Dedifferentiated amniotic fluid mesenchymal stem cell (primary cell): ENCODE measurements at regions not wholly inside any gene's neighbourhood (a gene's known extent, or its start where the extent isn't known, plus 50 kb on each side); places are given as distances from the start of the nearest gene placed in this dataset.
"Not testable (repeated sequence)": the region's sequence is repeated elsewhere in the genome, so short reads cannot be mapped to it uniquely, and the experiment has no call there.

Source experiments
- DNase-seq: peaks from one replicate; pipeline ENCODE4 v3.0.0-alpha.2; 2016; ENCODE audit errors: extremely low spot score

- DNase-seq = no peak
Observed at GRCh38 chr4:138399081-138399480, 156.9 kb upstream of the SLC7A11 start.

DNA sequence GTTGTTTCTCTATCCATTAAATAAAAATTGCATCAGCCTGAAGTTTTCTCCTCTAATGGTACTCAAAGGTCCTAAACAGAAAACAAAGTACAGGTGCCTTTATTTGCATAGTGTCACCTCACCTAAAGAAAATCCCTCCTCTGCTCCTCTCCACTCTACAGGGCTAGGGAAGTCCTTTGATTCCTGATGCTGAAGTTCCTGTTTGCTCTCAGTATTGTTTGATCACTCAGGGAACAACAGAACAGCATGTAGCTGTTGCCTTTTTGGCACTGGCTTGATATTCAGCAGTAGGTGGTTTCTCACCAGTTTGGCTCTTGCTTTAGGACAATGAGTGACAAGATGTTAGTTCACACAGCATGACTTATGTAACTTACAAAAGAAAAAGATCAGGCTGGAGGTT lies 156.2 kb upstream of the SLC7A11 start:
- DNase-seq = no peak

GRCh38 chr4:138393886-138394610 lies 151.9 kb upstream of the SLC7A11 start:
- no peak for DNase-seq

DNA sequence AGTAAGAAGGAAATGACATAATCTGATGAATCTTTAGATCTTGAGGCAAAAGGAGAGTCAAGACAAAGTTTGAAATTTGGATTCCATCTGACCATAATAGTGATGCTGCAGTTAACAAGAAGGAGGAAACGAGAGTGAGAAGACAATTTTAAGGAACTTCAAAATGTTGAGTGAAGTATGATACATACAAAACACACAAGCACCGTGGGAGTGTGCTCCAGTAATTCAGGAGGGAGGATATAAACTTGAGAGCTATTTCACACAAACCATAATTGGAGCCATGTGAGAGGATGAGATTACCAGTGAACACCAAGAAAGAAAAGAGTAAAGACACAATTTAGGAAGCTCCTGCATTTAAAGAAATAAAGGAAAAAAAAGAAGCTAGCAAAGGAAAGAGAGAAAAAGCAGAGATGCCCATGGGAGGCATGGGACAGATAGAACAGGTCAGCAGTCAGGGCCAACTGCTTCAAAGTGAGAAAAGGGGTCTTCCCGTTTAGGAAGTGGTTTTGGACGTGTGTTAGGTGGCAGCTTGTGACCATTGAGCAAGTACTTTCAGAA lies 150.7 kb upstream of the SLC7A11 start:
- DNase-seq = no peak

DNA sequence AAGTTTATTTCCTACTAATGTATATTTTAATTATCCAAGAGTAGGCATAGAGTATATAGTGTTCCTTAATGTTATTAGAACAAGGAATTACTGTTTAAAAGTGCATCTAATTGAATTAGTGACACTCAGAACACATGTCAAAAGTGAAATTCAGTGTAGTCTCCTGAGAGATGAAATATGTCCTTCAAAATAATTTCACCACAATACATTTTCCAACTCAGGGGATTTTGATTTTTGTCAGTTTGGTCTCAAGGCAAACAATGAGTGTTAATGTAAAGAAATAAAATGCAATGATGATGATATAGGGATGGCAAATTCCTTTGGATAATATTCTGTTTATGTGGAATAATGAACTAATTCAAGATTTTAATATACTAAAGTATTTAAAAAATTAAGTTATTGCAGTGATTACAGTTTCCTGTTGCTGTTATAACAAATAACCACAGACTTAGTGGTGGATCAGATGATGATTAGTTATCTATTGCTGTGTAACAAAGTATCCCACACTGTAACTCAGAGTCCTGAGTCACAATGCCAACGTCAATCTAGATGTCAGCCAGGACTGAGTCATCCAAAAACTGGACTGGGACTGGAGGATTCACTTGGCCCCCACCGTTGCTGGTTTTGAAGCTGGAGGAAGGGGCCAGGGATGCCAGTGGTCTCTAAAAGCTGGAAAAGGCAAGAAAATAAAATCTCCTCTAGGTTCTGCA lies 148.0 kb upstream of the SLC7A11 start:
- DNase-seq = no peak

GRCh38 chr4:138374947-138375346 lies 132.8 kb upstream of the SLC7A11 start:
- no peak for DNase-seq

- no peak for DNase-seq
Observed at GRCh38 chr4:138367942-138368341, 125.8 kb upstream of the SLC7A11 start.

DNA sequence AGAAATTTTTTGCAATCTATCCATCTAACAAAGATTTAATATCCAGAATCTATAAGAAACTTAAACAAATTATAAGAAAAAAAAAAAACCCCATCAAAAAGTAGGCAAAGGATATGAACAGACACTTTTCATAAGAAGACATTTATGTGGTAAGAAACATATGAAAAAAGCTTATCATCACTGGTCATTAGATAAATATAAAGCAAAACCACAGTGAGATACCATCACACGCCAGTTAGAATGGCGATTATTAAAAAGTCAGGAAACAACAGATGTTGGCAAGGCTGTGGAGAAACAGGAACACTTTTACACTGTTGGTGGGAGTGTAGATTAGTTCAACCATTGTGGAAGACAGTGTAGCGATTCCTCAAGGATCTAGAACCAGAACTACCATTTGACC lies 110.3 kb upstream of the SLC7A11 start:
- DNase-seq = not testable (repeated sequence)

DNA sequence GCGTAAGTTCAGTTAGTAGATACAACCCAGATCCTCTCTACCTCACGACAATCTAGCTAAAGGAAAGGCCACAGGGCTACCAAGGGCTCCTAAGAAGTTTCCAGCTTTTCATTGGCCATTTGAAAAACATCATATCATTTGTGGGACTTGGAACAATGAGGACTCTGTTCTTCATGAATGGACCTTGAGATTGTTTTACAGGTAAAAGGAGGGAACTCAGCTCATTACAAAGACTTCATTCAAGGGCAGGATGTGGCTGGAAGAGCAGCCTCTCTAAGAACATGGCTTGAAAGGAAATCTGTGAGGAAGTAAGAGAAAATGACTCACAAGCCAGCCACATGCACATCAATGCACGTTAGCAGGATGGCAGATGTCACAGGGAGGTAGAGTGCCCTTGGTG lies 105.9 kb upstream of the SLC7A11 start:
- DNase-seq = no peak

DNA sequence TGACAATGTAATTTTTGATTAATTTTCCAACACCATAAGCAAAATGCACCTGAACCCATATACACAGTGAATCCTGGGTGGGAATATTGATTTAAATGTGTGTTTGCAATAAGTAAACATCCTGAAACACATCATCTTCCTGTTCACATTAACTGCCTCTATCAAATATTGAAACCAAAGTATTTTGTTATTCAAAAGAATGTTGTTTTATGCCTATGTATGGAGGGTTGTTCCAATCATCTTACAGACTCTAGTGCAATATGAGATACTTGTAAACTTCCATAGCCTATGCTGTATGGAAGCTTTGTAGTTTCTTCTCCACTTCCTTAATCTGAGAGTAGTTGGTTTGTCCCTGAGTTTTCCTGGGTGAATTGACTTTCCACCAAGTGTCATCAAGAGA lies 105.4 kb upstream of the SLC7A11 start:
- no peak for DNase-seq

- DNase-seq = no peak
Observed at GRCh38 chr4:138344851-138345250, 102.7 kb upstream of the SLC7A11 start.

DNA sequence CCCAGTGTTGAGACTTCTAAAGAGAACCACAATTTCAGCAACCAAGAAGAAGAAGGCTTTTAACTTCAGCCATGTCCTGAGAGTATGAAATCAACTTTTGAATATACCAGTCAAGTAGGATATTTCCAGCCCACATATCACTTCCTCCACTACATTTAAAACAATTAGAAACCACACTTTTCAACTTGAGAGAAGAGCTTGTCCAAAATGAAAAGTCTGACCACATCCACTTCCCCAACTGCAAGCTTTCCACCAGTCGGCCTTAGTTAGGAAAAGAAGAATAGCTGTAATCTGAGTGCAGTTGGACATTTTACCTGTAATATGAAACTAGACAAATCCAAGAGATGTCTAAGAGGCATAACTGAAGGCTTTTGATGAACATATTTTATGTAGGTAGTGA lies 101.9 kb upstream of the SLC7A11 start:
- no peak for DNase-seq

DNA sequence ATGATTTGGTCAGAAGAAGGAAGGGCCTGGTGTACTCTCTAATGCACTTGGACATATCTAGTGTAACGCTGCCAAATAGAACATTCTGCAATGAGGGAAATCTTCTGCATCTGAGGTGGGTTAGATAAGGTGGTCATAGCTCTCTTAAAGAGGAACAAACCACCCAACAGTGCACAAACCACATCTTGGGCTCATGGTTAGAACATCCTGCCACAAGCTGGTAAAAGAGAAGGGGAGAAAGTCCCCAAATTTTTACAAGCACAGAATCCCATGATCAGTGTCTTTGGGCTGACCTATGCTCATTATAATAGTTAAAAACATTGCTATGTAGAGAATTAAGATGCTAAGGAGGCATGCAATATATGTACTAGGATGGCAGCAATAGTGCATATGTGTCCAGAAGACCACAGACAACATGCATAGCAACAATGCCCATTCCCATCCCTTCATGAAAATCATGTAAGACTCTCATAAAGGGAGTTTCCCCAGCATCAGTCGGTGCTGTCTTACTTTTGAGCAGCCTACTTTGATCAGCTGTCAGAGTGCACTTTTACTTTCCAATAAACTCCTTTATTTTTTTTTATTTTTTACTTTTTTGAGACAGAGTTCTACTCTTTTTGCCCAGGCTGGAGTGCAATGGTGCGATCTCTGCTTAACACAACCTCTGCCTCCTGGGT lies 99.7 kb upstream of the SLC7A11 start:
- no peak for DNase-seq

GRCh38 chr4:138338840-138339239 lies 96.7 kb upstream of the SLC7A11 start:
- no peak for DNase-seq

DNA sequence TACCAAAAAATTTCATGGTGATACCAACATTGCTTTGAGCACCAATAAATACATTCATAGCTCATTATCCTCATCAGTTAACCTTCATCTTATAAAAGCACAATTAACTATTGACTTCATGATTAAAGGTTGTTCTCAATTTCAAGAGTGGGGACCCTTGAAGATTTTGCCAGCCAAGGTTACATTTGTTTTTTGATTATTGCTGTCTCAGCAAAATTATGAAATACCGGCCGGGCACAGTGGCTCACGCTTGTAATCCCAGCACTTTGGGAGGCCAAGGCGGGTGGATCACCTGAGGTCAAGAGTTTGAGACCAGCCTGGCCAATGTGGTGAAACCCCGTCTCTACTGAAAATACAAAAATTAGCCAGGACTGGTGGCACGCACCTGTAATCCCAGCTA lies 96.1 kb upstream of the SLC7A11 start:
- DNase-seq = not testable (repeated sequence)

DNA sequence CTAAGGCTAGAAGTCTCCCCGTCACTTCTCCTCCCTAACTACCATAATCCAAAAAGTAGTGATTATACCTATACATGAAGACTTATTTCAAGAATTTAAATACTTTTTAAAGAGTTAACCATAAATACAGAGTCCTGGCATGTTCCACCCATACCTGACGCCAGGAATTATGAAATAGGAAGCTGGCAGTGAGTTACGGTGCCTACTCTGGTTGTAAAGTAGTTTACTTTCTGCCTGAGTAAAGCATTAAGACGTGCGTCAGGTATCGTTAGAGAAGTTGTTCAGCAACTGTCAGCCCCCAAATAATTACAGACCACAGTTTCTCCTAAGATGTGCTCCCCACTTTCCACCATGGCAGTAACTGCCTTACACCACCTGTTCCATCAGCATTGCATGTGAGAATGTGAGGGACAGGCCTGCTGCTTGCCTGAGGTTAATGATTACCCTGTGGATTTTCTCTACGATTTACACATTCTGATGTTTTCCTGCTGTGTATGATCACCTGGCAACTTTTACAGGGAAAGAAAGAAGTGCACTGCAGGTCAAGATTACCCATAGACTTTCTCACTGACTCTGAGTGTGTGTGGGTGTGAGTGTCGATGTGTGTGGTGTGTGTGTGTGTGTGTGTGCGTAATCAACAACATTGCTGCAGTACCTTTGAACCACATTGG lies 92.3 kb upstream of the SLC7A11 start:
- no peak for DNase-seq

- DNase-seq = not testable (repeated sequence)
Observed at GRCh38 chr4:138332415-138332814, 90.3 kb upstream of the SLC7A11 start.

DNA sequence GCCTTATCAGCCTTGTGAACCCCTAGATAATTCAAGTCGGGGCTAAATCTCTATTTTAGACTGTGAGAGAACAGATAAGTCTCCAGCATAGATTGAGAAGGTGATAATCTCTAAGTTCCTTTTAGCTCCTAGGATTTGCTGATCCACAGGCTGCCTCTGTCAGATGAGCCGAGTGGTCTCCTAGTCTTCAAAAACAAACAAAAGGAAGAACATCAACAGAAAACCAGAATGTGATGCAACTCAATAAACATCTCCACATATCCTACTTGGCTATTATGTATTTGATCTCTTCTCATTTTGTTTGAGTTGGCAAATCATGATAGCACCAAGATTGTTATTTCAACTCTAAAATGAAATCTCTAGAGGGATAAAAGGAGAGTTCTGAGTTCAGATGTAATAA lies 88.4 kb upstream of the SLC7A11 start:
- no peak for DNase-seq

DNA sequence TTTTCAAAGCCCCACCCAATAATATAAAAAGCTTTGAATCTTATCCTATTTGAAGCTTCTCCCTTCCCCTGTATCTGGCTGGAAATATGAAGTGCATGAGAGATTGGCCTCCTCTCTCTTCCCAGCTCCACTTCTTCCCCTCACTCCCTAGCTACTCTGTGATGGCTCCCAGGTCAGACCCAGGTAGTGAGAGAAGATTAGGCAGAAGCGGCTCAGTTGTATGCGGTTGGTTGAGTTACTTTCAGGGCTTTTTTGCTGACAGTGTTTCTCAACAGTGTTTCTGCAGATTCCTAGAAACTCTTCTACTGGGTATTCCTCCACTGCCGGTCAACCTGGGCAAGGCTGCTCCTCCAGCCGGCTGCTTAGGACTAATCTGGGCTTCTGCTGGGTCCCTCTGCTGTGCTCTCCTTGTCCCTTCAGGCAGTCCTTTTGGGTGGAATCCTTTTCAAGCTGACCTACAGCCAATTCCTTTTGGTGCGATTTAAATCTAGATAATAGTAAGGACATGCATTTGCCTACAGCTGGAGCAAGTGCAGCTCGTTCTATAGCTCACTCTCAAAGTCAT lies 87.4 kb upstream of the SLC7A11 start:
- no peak for DNase-seq

GRCh38 chr4:138327338-138327737 lies 85.2 kb upstream of the SLC7A11 start:
- DNase-seq = no peak

GRCh38 chr4:138320831-138321230 lies 78.7 kb upstream of the SLC7A11 start:
- no peak for DNase-seq

DNA sequence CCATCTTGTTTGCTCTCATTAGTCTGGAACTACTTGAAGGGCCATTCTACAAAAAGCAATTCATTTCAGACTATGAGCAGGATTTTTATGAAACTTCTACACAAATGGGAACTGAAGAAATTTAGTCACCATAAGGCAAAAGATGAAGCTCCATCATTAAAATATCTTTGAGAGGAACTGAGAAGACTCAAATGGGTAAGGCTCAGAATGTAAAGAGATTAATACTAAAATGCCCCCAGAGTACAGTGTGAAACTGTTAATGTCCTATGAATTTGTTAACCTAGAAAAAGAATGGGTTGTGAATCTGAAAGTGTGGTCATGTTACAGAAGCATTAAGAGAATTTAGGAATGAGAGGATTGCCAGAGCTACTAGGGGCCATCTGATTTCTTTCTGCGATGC lies 77.9 kb upstream of the SLC7A11 start:
- DNase-seq = no peak
